Endothelial cell of umbilical vein (primary cell): ENCODE measurements at regions not wholly inside any gene's neighbourhood (a gene's known extent, or its start where the extent isn't known, plus 50 kb on each side); places are given as distances from the start of the nearest gene placed in this dataset.

Experiments
- EZH2 ChIP-seq: IDR thresholded peaks from 2 replicates; pipeline ENCODE4 v1.6.1; 2012; ENCODE audit warnings: borderline replicate concordance, low read depth, mild to moderate bottlenecking, moderate library complexity, low read length, inconsistent platforms; ENCODE audit not compliant: severe bottlenecking
- POLR2AphosphoS5 ChIP-seq: IDR thresholded peaks from 2 replicates; pipeline ENCODE4 v1.6.1; 2012; ENCODE audit warnings: low read depth, mild to moderate bottlenecking, control low read depth, low read length, moderate library complexity; ENCODE audit not compliant: insufficient read depth
- TF ChIP-seq, protein P1 (sequence below), 2 donors: IDR thresholded peaks; 1 replicate in 1 of 2; 2 replicates in 1 of 2; pipeline ENCODE4 v1.5.1; 2011; ENCODE audit warnings: low read length in 2 of 2, mild to moderate bottlenecking in 2 of 2, moderate library complexity in 2 of 2, control low read depth in 1 of 2, inconsistent platforms in 1 of 2, low read depth in 1 of 2; ENCODE audit not compliant: insufficient read depth in 1 of 2; ENCODE audit errors: extremely low read depth in 1 of 2

DNA sequence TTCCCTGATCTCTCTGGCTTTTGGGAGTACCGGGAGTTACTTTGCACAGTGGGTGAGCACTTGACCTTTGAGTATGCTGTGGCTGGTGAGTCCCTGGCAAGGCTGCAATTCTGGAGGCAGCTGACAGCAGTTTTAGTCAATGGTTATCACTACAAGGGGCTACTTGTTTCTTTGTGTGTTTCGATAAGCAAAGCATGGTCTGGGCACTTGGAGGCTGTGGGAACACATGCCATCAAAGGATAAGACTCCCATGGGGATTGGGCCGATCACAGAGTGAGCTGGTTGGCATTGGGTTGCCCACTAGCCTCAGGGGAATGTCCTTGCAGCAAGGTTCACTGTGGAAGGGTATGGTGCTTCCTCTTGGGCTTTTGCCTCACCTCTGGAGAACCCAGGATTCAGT is 208.2 kb downstream of the SNX13 start:
- no peak for TF ChIP-seq POLR2AphosphoS5
- TF ChIP-seq, protein P1, sequence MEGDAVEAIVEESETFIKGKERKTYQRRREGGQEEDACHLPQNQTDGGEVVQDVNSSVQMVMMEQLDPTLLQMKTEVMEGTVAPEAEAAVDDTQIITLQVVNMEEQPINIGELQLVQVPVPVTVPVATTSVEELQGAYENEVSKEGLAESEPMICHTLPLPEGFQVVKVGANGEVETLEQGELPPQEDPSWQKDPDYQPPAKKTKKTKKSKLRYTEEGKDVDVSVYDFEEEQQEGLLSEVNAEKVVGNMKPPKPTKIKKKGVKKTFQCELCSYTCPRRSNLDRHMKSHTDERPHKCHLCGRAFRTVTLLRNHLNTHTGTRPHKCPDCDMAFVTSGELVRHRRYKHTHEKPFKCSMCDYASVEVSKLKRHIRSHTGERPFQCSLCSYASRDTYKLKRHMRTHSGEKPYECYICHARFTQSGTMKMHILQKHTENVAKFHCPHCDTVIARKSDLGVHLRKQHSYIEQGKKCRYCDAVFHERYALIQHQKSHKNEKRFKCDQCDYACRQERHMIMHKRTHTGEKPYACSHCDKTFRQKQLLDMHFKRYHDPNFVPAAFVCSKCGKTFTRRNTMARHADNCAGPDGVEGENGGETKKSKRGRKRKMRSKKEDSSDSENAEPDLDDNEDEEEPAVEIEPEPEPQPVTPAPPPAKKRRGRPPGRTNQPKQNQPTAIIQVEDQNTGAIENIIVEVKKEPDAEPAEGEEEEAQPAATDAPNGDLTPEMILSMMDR (IDR thresholded peaks at IDR 0.05; ENCODE audit: extremely low read depth in 1 of 2, insufficient read depth in 1 of 2, low read depth in 1 of 2, low read length in 2 of 2), result no peak
- no peak for TF ChIP-seq EZH2
